ENCODE measurements at regions not wholly inside any gene's neighbourhood (a gene's known extent, or its start where the extent isn't known, plus 50 kb on each side); places are given as distances from the start of the nearest gene placed in this dataset.
"Not testable (repeated sequence)": the region's sequence is repeated elsewhere in the genome, so short reads cannot be mapped to it uniquely, and the experiment has no call there.

DNA sequence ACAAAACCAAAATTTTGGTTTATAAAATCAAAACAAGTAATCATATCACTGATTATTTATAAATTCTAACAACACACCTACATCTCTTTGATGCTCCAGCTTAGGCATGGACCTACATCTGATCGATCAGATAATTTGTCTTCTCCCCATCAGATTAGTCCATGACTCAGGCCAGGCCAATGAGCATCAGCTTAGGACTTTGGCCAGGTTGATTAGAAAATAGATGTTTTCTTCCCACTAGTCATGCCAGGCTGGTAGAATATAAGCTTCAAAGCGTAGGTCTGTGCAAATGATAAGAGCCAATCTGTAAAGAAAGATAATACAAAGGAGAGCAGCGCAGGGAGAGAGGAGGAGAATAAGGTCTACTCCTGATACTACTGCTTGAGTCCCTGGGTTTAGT, 1487.9 kb downstream of the FAM181B start:
- no peak for DNase-seq (ENCODE audit: low read depth, low spot score)
- in situ Hi-C loops (cut with HindIII; ENCODE audit: low sequenced_read_pairs) = no loop called here
- H3K4me3 ChIP-seq (ENCODE audit: low read depth, low read length) = no peak overlapping the region
- TF ChIP-seq, protein P1, sequence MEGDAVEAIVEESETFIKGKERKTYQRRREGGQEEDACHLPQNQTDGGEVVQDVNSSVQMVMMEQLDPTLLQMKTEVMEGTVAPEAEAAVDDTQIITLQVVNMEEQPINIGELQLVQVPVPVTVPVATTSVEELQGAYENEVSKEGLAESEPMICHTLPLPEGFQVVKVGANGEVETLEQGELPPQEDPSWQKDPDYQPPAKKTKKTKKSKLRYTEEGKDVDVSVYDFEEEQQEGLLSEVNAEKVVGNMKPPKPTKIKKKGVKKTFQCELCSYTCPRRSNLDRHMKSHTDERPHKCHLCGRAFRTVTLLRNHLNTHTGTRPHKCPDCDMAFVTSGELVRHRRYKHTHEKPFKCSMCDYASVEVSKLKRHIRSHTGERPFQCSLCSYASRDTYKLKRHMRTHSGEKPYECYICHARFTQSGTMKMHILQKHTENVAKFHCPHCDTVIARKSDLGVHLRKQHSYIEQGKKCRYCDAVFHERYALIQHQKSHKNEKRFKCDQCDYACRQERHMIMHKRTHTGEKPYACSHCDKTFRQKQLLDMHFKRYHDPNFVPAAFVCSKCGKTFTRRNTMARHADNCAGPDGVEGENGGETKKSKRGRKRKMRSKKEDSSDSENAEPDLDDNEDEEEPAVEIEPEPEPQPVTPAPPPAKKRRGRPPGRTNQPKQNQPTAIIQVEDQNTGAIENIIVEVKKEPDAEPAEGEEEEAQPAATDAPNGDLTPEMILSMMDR (IDR thresholded peaks at IDR 0.05; ENCODE audit: low read depth, low read length) = no peak

DNA sequence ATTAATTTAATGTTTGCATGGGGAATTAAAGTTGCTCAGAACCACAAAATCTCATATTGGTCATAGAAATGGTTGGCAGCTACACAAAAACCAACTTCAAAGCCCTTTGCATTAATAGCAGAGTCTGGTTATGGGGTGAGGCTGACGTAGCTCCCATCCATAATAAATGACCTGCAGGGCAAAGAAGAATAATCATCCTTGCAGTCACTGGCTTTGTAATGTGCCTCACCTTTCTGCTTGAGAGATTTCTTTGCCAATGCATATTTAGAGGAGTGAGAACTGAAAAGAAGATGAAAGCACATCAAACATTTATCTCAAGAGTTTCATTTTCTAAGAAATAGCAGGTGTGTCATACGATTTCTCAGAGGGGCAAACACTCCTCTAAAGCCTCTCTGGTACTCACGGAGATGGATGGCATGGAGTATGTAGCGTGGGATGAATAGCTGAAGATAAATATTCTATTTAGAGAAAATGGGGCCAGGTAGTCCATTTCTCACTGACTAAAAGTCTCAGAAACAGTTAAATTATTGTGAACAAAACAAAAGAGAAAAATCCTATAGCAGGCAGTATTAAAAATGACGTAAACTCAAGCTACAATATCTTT, 1491.9 kb downstream of the FAM181B start:
- H3K4me3 ChIP-seq (ENCODE audit: low read depth, low read length) = no peak overlapping the region
- DNase-seq (ENCODE audit: low read depth, low spot score) = no peak
- in situ Hi-C loops (cut with HindIII; ENCODE audit: low sequenced_read_pairs) = no loop called here
- TF ChIP-seq, protein P1 (IDR thresholded peaks at IDR 0.05; ENCODE audit: low read depth, low read length) = no peak

DNA sequence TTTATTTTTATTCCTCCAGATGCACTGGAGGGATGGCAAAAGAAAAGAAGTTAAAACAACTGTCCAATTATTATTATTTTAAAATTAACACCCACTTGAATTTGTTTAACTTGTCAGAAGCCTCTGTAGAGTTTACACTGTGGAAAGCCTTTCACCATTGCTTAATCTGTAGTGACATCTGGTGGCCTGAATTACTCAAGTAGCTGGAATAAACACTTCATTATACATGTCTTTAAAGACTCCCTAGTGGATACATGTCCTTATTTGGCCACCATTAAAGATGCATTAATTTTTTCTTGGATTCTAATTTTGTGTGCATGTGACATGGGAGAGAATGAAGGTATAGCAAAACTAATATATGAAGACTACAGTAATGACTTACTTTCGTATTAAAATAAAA, 1496.5 kb downstream of the FAM181B start:
- in situ Hi-C loops (cut with HindIII; ENCODE audit: low sequenced_read_pairs) = no loop called here
- TF ChIP-seq, protein P1 (IDR thresholded peaks at IDR 0.05; ENCODE audit: low read depth, low read length) = peak; percentile 38

DNA sequence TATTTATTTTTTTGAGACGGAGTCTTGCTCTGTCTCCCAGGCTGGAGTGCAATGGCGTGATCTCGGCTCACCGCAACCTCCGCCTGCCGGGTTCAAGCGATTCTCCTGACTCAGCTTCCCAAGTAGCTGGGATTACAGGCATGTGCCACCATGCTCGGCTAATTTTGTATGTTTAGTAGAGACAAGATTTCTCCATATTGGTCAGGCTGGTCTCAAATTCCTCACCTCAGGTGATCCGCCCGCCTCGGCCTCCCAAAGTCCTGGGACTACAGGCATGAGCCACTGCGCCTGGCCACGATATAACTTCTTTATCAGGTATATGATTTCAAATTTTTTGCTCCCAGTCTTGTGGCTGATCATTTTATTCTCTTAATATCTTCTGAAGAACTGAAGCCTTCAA, 1506.3 kb downstream of the FAM181B start:
- DNase-seq (ENCODE audit: low read depth, low spot score); in situ Hi-C loops (cut with HindIII; ENCODE audit: low sequenced_read_pairs); H3K4me3 ChIP-seq (ENCODE audit: low read depth, low read length): not testable (repeated sequence)

More for the DNA sequence above, 1496.5 kb downstream of the FAM181B start:
- DNase-seq (ENCODE audit: low read depth, low spot score) = peak; percentile 50
- no peak overlapping the region for H3K4me3 ChIP-seq (ENCODE audit: low read depth, low read length)

DNA sequence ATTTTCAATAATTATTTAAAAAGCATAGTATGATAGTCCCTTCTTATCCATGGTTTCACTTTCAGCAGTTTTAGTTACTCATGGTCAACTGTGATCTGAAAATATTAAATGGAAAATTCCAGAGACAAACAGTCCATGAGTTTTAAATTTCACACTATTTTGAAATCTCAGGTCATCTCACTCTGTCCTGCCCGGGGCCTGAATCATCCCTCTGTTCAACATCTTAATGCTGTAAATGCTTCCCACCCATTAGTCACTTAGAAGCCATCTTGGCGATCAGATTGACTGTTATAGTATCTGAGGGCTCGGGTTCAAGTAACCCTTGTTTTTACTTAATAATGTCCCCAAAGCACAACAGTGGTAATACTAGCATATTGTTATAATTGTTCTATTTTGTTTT, 1509.3 kb downstream of the FAM181B start:
- TF ChIP-seq, protein P1 (IDR thresholded peaks at IDR 0.05; ENCODE audit: low read depth, low read length) = no peak
- H3K4me3 ChIP-seq (ENCODE audit: low read depth, low read length) = no peak overlapping the region
- no peak for DNase-seq (ENCODE audit: low read depth, low spot score)
- in situ Hi-C loops (cut with HindIII; ENCODE audit: low sequenced_read_pairs) = no loop called here

DNA sequence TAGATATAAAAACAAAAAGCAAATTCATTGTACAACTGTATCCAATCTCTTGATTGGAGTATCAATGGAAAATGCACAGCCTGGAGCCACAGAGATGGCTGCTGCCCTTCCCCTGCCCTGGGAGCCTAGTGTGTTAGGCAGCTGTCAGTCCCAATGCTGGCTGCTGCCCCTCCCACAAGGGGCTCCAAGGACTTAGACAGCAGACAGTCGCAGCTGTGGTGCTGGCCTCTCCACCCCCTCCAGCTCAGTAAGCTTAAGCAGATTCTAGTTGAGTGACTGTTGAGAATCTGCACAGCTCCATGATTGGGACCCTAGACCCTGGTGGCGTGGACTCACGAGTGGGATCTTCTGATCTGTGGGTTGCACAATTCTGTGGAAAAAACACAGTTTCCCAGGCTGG, 1511.2 kb downstream of the FAM181B start:
- no peak overlapping the region for H3K4me3 ChIP-seq (ENCODE audit: low read depth, low read length)
- in situ Hi-C loops (cut with HindIII; ENCODE audit: low sequenced_read_pairs) = no loop called here
- TF ChIP-seq, protein P1 (IDR thresholded peaks at IDR 0.05; ENCODE audit: low read depth, low read length) = no peak
- no peak for DNase-seq (ENCODE audit: low read depth, low spot score)

DNA sequence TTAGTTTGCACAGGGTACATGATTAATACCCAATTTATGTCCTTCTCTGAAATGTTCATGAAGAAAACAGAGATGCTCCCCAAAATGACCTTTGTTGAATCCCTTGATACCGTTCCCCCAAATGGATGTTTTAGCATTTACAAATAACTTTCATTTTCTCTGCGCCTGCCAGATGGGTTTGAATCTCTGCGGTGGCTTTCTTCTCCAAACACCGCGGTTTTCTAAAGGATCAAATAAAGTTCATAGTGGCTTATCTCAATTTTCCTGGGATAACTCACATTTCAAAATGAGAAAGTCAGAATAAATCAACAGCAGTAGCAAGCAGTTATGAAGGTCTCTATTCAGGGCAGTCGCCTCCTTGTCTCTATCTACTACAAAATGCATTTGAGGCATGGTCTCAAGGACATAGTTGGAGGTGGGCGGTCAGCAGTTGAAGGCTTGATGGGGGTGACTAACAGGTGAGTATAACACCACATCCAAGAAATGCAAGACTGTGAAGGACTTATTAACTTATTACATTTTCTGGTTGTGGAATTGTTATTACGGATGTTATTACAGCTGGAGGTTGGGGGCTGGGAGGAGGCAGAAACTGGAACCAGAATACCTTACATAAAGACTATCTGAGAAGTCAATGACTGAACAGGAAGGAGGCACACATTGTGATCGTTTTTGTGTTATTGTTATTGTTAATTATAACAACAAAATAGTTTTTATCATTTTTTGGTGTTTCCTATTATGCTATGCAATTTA, 1513.3 kb downstream of the FAM181B start:
- in situ Hi-C loops (cut with HindIII; ENCODE audit: low sequenced_read_pairs) = no loop called here
- TF ChIP-seq, protein P1 (IDR thresholded peaks at IDR 0.05; ENCODE audit: low read depth, low read length) = no peak
- no peak overlapping the region for H3K4me3 ChIP-seq (ENCODE audit: low read depth, low read length)
- DNase-seq (ENCODE audit: low read depth, low spot score) = peak; percentile 41
